Stimulated activated CD4-positive, alpha-beta T cell treated with anti-CD3 and anti-CD28 coated beads, Interleukin-1b, Interleukin-23, amount 100 ng/mL, for 4 hours (primary cell): ENCODE measurements at regions not wholly inside any gene's neighbourhood (a gene's known extent, or its start where the extent isn't known, plus 50 kb on each side); places are given as distances from the start of the nearest gene placed in this dataset.

Source experiments
- DNase-seq, 2 donors: peaks; one replicate each; pipeline ENCODE4 v3.0.0-alpha.2; 2020; ENCODE audit warnings: low read depth in 2 of 2

GRCh38 chrX:10047631-10048030, 80.5 kb downstream of the CLDN34 start:
- DNase-seq, result no peak

- DNase-seq, result no peak
Measured at GRCh38 chrX:10048076-10048475, 80.9 kb downstream of the CLDN34 start.

GRCh38 chrX:10048707-10049106, 81.5 kb downstream of the CLDN34 start:
- no peak for DNase-seq

- no peak for DNase-seq
Measured at GRCh38 chrX:10049236-10049635, 82.1 kb downstream of the CLDN34 start.

GRCh38 chrX:10050481-10050880, 83.3 kb downstream of the CLDN34 start:
- DNase-seq, result no peak

- DNase-seq, result no peak
Measured at GRCh38 chrX:10051866-10052480, 84.8 kb downstream of the CLDN34 start.

- no peak for DNase-seq
Measured at GRCh38 chrX:10052906-10053625, 85.9 kb downstream of the CLDN34 start.

GRCh38 chrX:10054396-10054795, 87.2 kb downstream of the CLDN34 start:
- DNase-seq, result no peak

GRCh38 chrX:10055430-10055829, 88.3 kb downstream of the CLDN34 start:
- no peak for DNase-seq

GRCh38 chrX:10062352-10062751, 94.4 kb upstream of the CLCN4 start:
- no peak for DNase-seq

- no peak for DNase-seq
Measured at GRCh38 chrX:10062980-10063379, 93.8 kb upstream of the CLCN4 start.

GRCh38 chrX:10064736-10065135, 92.0 kb upstream of the CLCN4 start:
- no peak for DNase-seq

GRCh38 chrX:10070714-10071436, 85.9 kb upstream of the CLCN4 start:
- no peak for DNase-seq

GRCh38 chrX:10071451-10072144, 85.2 kb upstream of the CLCN4 start:
- DNase-seq, result no peak

GRCh38 chrX:10072786-10073568, 83.8 kb upstream of the CLCN4 start:
- DNase-seq, result no peak

- DNase-seq, result no peak
Measured at GRCh38 chrX:10073671-10074070, 83.1 kb upstream of the CLCN4 start.

- no peak for DNase-seq
Measured at GRCh38 chrX:10074241-10074941, 82.4 kb upstream of the CLCN4 start.

- no peak for DNase-seq
Measured at GRCh38 chrX:10076765-10077164, 80.0 kb upstream of the CLCN4 start.

- DNase-seq, result no peak
Measured at GRCh38 chrX:10077425-10078188, 79.2 kb upstream of the CLCN4 start.

- DNase-seq, result no peak
Measured at GRCh38 chrX:10078266-10078665, 78.5 kb upstream of the CLCN4 start.
